HL-60 (cell line): ENCODE measurements at regions not wholly inside any gene's neighbourhood (a gene's known extent, or its start where the extent isn't known, plus 50 kb on each side); places are given as distances from the start of the nearest gene placed in this dataset.
A peak's percentile ranks its signal among the peaks of the same experiment; 100 is the strongest.
"Not testable (repeated sequence)": the region's sequence is repeated elsewhere in the genome, so short reads cannot be mapped to it uniquely, and the experiment has no call there.

Experiments
- DNase-seq, 2 experiments: peaks; one replicate each; pipeline ENCODE4 v3.0.0-alpha.2; 2010 to 2020; ENCODE audit warnings: low read depth in 1 of 2, low spot score in 1 of 2
- H3K27ac ChIP-seq: fragments of 250-450 bp; sonication (Bioruptor Pico); replicated peaks from 2 replicates; pipeline ENCODE4 v1.5.1; 2020; ENCODE audit warnings: mild to moderate bottlenecking, moderate library complexity
- H3K27me3 ChIP-seq: fragments of 250-450 bp; sonication (Bioruptor Pico); 2 replicates; pipeline ENCODE4 v1.5.1; 2021; ENCODE audit warnings: mild to moderate bottlenecking, moderate library complexity; ENCODE audit not compliant: insufficient read depth, poor library complexity, severe bottlenecking
- H3K4me3 ChIP-seq: replicated peaks from 2 replicates; pipeline ENCODE4 v1.5.1; 2011; ENCODE audit warnings: mild to moderate bottlenecking, control low read depth, low read length; ENCODE audit not compliant: insufficient read depth
- CTCF ChIP-seq: IDR thresholded peaks from one replicate; pipeline ENCODE4 v1.5.1; 2011; ENCODE audit warnings: low read length, control low read depth, inconsistent platforms; ENCODE audit not compliant: insufficient read depth
- GABPA ChIP-seq: IDR thresholded peaks from 2 replicates; pipeline ENCODE4 v1.6.1; 2012; ENCODE audit warnings: low read depth
- POLR2AphosphoS5 ChIP-seq: IDR thresholded peaks from 2 replicates; pipeline ENCODE4 v1.6.1; 2012; ENCODE audit warnings: low read depth
- REST ChIP-seq: IDR thresholded peaks from 2 replicates; pipeline ENCODE4 v1.6.1; 2012; ENCODE audit warnings: low read depth; ENCODE audit not compliant: insufficient replicate concordance
- SPI1 ChIP-seq: IDR thresholded peaks from 2 replicates; pipeline ENCODE4 v1.6.1; 2012; ENCODE audit warnings: low read depth, mild to moderate bottlenecking, borderline replicate concordance

GRCh38 chr2:231651561-231651960, 56.8 kb upstream of the PTMA start:
- peak; percentile 66 to 90 for DNase-seq
- not testable (repeated sequence) for H3K4me3 ChIP-seq, H3K27me3 ChIP-seq
- peak overlapping the region; percentile 36 for H3K27ac ChIP-seq
- 0 out of 2 replicates have a peak, but pooled peaks have one; percentile 18 for TF ChIP-seq POLR2AphosphoS5

GRCh38 chr2:231655488-231655887, 52.8 kb upstream of the PTMA start:
- no peak overlapping the region for H3K4me3 ChIP-seq
- no peak overlapping the region for H3K27ac ChIP-seq
- DNase-seq = no peak
- TF ChIP-seq SPI1 (no peak), CTCF (no peak), POLR2AphosphoS5 (no peak), REST (peak; percentile 68), GABPA (no peak)
- H3K27me3 ChIP-seq = no peaks in the 10 kb centered on the region

GRCh38 chr2:231655894-231656293, 52.4 kb upstream of the PTMA start:
- no peak overlapping the region for H3K27ac ChIP-seq
- no peak for DNase-seq
- H3K4me3 ChIP-seq = no peak overlapping the region
- TF ChIP-seq POLR2AphosphoS5 = no peak
- no peak for TF ChIP-seq SPI1
- TF ChIP-seq REST = no peak
- TF ChIP-seq CTCF = no peak
- TF ChIP-seq GABPA = no peak
- H3K27me3 ChIP-seq = no peaks in the 10 kb centered on the region
